NCI-H1930 (cell line): ENCODE measurements at regions not wholly inside any gene's neighbourhood (a gene's known extent, or its start where the extent isn't known, plus 50 kb on each side); places are given as distances from the start of the nearest gene placed in this dataset.
"Not testable (repeated sequence)": the region's sequence is repeated elsewhere in the genome, so short reads cannot be mapped to it uniquely, and the experiment has no call there.

Source experiments
- DNase-seq, 2 experiments: peaks; one replicate each; lab custom pipeline; 2025; lab: John Stamatoyannopoulos, UW

- DNase-seq = no peak
Measured at GRCh38 chr1:4476394-4476793, 178.0 kb upstream of the AJAP1 start.

GRCh38 chr1:4481451-4481850, 173.0 kb upstream of the AJAP1 start:
- DNase-seq = no peak

- DNase-seq = no peak
Measured at GRCh38 chr1:4482526-4482925, 171.9 kb upstream of the AJAP1 start.

GRCh38 chr1:4483021-4483625, 171.3 kb upstream of the AJAP1 start:
- no peak for DNase-seq

- no peak for DNase-seq
Measured at GRCh38 chr1:4485398-4485797, 169.0 kb upstream of the AJAP1 start.

GRCh38 chr1:4485878-4486277, 168.5 kb upstream of the AJAP1 start:
- DNase-seq = no peak

- no peak for DNase-seq
Measured at GRCh38 chr1:4486408-4487120, 167.8 kb upstream of the AJAP1 start.

- DNase-seq = no peak
Measured at GRCh38 chr1:4488018-4488417, 166.4 kb upstream of the AJAP1 start.

- DNase-seq = no peak
Measured at GRCh38 chr1:4489486-4489885, 164.9 kb upstream of the AJAP1 start.

- DNase-seq = not testable (repeated sequence)
Measured at GRCh38 chr1:4489992-4490391, 164.4 kb upstream of the AJAP1 start.

- no peak for DNase-seq
Measured at GRCh38 chr1:4494027-4494426, 160.4 kb upstream of the AJAP1 start.

GRCh38 chr1:4494558-4494957, 159.9 kb upstream of the AJAP1 start:
- DNase-seq = no peak

GRCh38 chr1:4495809-4496208, 158.6 kb upstream of the AJAP1 start:
- DNase-seq = no peak

GRCh38 chr1:4500441-4500840, 154.0 kb upstream of the AJAP1 start:
- DNase-seq = no peak

GRCh38 chr1:4506591-4506990, 147.8 kb upstream of the AJAP1 start:
- no peak for DNase-seq

- DNase-seq = no peak
Measured at GRCh38 chr1:4509206-4509605, 145.2 kb upstream of the AJAP1 start.

GRCh38 chr1:4510276-4510691, 144.1 kb upstream of the AJAP1 start:
- DNase-seq = no peak

GRCh38 chr1:4511374-4511773, 143.0 kb upstream of the AJAP1 start:
- no peak for DNase-seq

GRCh38 chr1:4512636-4513035, 141.8 kb upstream of the AJAP1 start:
- DNase-seq = no peak

- DNase-seq = no peak
Measured at GRCh38 chr1:4513685-4514084, 140.7 kb upstream of the AJAP1 start.

- DNase-seq = no peak
Measured at GRCh38 chr1:4515727-4516289, 138.6 kb upstream of the AJAP1 start.

- DNase-seq = no peak
Measured at GRCh38 chr1:4516596-4516995, 137.8 kb upstream of the AJAP1 start.

GRCh38 chr1:4517186-4517954, 137.0 kb upstream of the AJAP1 start:
- DNase-seq = no peak
